ENCODE measurements at regions not wholly inside any gene's neighbourhood (a gene's known extent, or its start where the extent isn't known, plus 50 kb on each side); places are given as distances from the start of the nearest gene placed in this dataset.

GRCh38 chr2:16396986-16397385, 268.6 kb downstream of the CYRIA start:
- H3K9me3 ChIP-seq (ENCODE audit: control insufficient read depth, insufficient read depth, low read depth, low read length), result no peaks in the 10 kb centered on the region
- H3K4me3 ChIP-seq (ENCODE audit: low read depth, low read length), result no peak overlapping the region
- no peaks in the 10 kb centered on the region for H3K4me1 ChIP-seq (ENCODE audit: control insufficient read depth, insufficient read depth, low read length)
- ChIA-PET CTCF (no interaction called here), POLR2A (interaction anchor here (0.6 kb wide), 1 partner anchor 115 kb away, joined by 3 read pairs; no protein-coding TSS in a partner anchor)
- H3K27ac ChIP-seq (ENCODE audit: extremely low read depth, low read depth, low read length), result no peak overlapping the region
- TF ChIP-seq SCRT1 (tag by site-specific recombination; IDR thresholded peaks at IDR 0.05; ENCODE audit: borderline replicate concordance), result no peak
- no peak for TF ChIP-seq ZNF239 (tag by site-specific recombination; IDR thresholded peaks at IDR 0.05)
- TF ChIP-seq, protein P1, sequence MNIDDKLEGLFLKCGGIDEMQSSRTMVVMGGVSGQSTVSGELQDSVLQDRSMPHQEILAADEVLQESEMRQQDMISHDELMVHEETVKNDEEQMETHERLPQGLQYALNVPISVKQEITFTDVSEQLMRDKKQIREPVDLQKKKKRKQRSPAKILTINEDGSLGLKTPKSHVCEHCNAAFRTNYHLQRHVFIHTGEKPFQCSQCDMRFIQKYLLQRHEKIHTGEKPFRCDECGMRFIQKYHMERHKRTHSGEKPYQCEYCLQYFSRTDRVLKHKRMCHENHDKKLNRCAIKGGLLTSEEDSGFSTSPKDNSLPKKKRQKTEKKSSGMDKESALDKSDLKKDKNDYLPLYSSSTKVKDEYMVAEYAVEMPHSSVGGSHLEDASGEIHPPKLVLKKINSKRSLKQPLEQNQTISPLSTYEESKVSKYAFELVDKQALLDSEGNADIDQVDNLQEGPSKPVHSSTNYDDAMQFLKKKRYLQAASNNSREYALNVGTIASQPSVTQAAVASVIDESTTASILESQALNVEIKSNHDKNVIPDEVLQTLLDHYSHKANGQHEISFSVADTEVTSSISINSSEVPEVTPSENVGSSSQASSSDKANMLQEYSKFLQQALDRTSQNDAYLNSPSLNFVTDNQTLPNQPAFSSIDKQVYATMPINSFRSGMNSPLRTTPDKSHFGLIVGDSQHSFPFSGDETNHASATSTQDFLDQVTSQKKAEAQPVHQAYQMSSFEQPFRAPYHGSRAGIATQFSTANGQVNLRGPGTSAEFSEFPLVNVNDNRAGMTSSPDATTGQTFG (tag by site-specific recombination; IDR thresholded peaks at IDR 0.05; ENCODE audit: borderline replicate concordance), result no peak
- TF ChIP-seq KLF1 (tag by site-specific recombination; IDR thresholded peaks at IDR 0.05), result no peak
- no peak for TF ChIP-seq KLF10 (tag by site-specific recombination; IDR thresholded peaks at IDR 0.05)
- no peaks in the 10 kb centered on the region for H3K36me3 ChIP-seq (ENCODE audit: control insufficient read depth in 2 of 2, insufficient read depth in 1 of 2, low read length in 2 of 2)

GRCh38 chr2:16396171-16396570, 269.5 kb downstream of the CYRIA start:
- Histone ChIP-seq H3K4me1 (ENCODE audit: control insufficient read depth, insufficient read depth, low read length) (no peaks in the 10 kb centered on the region), H3K36me3 (ENCODE audit: control insufficient read depth in 2 of 2, insufficient read depth in 1 of 2, low read length in 2 of 2) (no peaks in the 10 kb centered on the region), H3K27ac (ENCODE audit: extremely low read depth, low read depth, low read length) (no peak overlapping the region), H3K9me3 (ENCODE audit: control insufficient read depth, insufficient read depth, low read depth, low read length) (no peaks in the 10 kb centered on the region), H3K4me3 (ENCODE audit: low read depth, low read length) (no peak overlapping the region)
- CTCF ChIA-PET, result no interaction called here
- TF ChIP-seq ZNF664 (tag by site-specific recombination; IDR thresholded peaks at IDR 0.05) (no peak), KLF7 (tag by site-specific recombination; IDR thresholded peaks at IDR 0.05; ENCODE audit: borderline replicate concordance) (no peak), ZNF239 (tag by site-specific recombination; IDR thresholded peaks at IDR 0.05) (no peak), MEIS1 (CRISPR knock-in tag; IDR thresholded peaks at IDR 0.05; ENCODE audit: borderline replicate concordance) (no peak)
- POLR2A ChIA-PET, result no interaction called here

DNA sequence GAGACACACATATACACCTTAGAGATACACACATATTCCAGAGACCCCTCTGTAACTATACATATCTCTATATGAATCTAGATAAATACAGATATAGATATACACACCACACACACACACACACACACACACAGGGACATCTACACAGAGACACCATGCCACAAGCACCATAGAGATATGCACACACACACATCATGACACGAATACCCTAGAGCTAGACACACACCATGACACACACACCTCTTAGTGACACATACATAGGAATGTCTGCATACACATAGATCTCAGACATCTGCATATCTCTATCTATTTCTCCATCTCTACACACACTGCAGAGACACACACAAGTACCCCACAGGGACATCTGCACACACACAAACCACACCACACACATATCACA, 270.0 kb downstream of the CYRIA start:
- ChIA-PET CTCF (no interaction called here), POLR2A (no interaction called here)
- TF ChIP-seq HOXA7 (CRISPR knock-in tag; IDR thresholded peaks at IDR 0.05; ENCODE audit: borderline replicate concordance) (no peak), ZIC2 (tag by site-specific recombination; IDR thresholded peaks at IDR 0.05) (no peak), ZNF350 (tag by site-specific recombination; IDR thresholded peaks at IDR 0.05) (no peak), ZXDB (tag by site-specific recombination; IDR thresholded peaks at IDR 0.05) (no peak), ZNF26 (tag by site-specific recombination; IDR thresholded peaks at IDR 0.05) (no peak), ZNF274 (IDR thresholded peaks at IDR 0.05; ENCODE audit: low read length) (no peak), ZNF274 (tag by site-specific recombination; IDR thresholded peaks at IDR 0.05; ENCODE audit: borderline replicate concordance) (no peak), HOXC10 (CRISPR knock-in tag; IDR thresholded peaks at IDR 0.05) (no peak), ZNF341 (tag by site-specific recombination; IDR thresholded peaks at IDR 0.05; ENCODE audit: low read depth) (no peak), SP2 (tag by site-specific recombination; IDR thresholded peaks at IDR 0.05) (no peak), GLIS2 (tag by site-specific recombination; IDR thresholded peaks at IDR 0.05) (no peak), ZNF174 (tag by site-specific recombination; IDR thresholded peaks at IDR 0.05) (no peak), REPIN1 (tag by site-specific recombination; IDR thresholded peaks at IDR 0.05; ENCODE audit: low read depth) (no peak), SP7 (tag by site-specific recombination; IDR thresholded peaks at IDR 0.05) (no peak)
- TF ChIP-seq, protein P2, sequence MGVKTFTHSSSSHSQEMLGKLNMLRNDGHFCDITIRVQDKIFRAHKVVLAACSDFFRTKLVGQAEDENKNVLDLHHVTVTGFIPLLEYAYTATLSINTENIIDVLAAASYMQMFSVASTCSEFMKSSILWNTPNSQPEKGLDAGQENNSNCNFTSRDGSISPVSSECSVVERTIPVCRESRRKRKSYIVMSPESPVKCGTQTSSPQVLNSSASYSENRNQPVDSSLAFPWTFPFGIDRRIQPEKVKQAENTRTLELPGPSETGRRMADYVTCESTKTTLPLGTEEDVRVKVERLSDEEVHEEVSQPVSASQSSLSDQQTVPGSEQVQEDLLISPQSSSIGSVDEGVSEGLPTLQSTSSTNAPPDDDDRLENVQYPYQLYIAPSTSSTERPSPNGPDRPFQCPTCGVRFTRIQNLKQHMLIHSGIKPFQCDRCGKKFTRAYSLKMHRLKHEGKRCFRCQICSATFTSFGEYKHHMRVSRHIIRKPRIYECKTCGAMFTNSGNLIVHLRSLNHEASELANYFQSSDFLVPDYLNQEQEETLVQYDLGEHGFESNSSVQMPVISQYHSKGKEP (tag by site-specific recombination; IDR thresholded peaks at IDR 0.05), result no peak
- Histone ChIP-seq H3K4me1 (ENCODE audit: control insufficient read depth, insufficient read depth, low read length) (no peaks in the 10 kb centered on the region), H3K9me3 (ENCODE audit: control insufficient read depth, insufficient read depth, low read depth, low read length) (no peaks in the 10 kb centered on the region), H3K4me3 (ENCODE audit: low read depth, low read length) (no peak overlapping the region), H3K36me3 (ENCODE audit: control insufficient read depth in 2 of 2, insufficient read depth in 1 of 2, low read length in 2 of 2) (no peaks in the 10 kb centered on the region), H3K27ac (ENCODE audit: extremely low read depth, low read depth, low read length) (no peak overlapping the region)
